H1 (cell line): ENCODE measurements at regions not wholly inside any gene's neighbourhood (a gene's known extent, or its start where the extent isn't known, plus 50 kb on each side); places are given as distances from the start of the nearest gene placed in this dataset.

Source experiments
- BCL11A ChIP-seq, 2 experiments: IDR thresholded peaks; one replicate each; pipeline ENCODE4 v1.6.1; 2011; ENCODE audit warnings: low read depth in 2 of 2, low read length in 2 of 2, mild to moderate bottlenecking in 2 of 2
- CTCF ChIP-seq, 3 experiments: IDR thresholded peaks; 1 replicate in 2 of 3; 2 replicates in 1 of 3; pipeline versions ENCODE4 v1.5.1 to v1.6.1; 2011; ENCODE audit warnings: low read length in 3 of 3, mild to moderate bottlenecking in 3 of 3, inconsistent platforms in 2 of 3, low read depth in 1 of 3, moderate library complexity in 1 of 3; ENCODE audit not compliant: insufficient read depth in 1 of 3; ENCODE audit errors: control extremely low read depth in 1 of 3
- EP300 ChIP-seq, 2 experiments: IDR thresholded peaks; 1 replicate in 1 of 2; 2 replicates in 1 of 2; pipeline ENCODE4 v1.6.1; 2011 to 2012; ENCODE audit warnings: low read depth in 2 of 2, low read length in 2 of 2, mild to moderate bottlenecking in 2 of 2, borderline replicate concordance in 1 of 2, inconsistent platforms in 1 of 2, moderate library complexity in 1 of 2
- EZH2 ChIP-seq: fragments of 200-600 bp; sonication (generic); IDR thresholded peaks from 2 replicates; pipeline ENCODE4 v1.7.1; 2012; ENCODE audit warnings: low read depth, mild to moderate bottlenecking, moderate library complexity, low read length, inconsistent platforms; ENCODE audit not compliant: severe bottlenecking
- GABPA ChIP-seq: IDR thresholded peaks from 2 replicates; pipeline ENCODE4 v1.6.1; 2011; ENCODE audit warnings: mild to moderate bottlenecking, low read length, moderate library complexity, borderline replicate concordance; ENCODE audit not compliant: insufficient read depth
- KDM1A ChIP-seq: fragments of 200-600, 300-600 bp; sonication (generic); IDR thresholded peaks from 2 replicates; pipeline ENCODE4 v1.7.1; 2016; ENCODE audit warnings: mild to moderate bottlenecking, low read length, borderline replicate concordance
- MAX ChIP-seq: IDR thresholded peaks from 2 replicates; pipeline ENCODE4 v1.6.1; 2012; ENCODE audit warnings: inconsistent platforms
- POLR2A ChIP-seq, 2 experiments: IDR thresholded peaks; 1 replicate in 1 of 2; 2 replicates in 1 of 2; pipeline ENCODE4 v1.6.1; 2011; ENCODE audit warnings: low read depth in 2 of 2, low read length in 2 of 2, mild to moderate bottlenecking in 2 of 2; ENCODE audit errors: control extremely low read depth in 1 of 2
- POLR2AphosphoS5 ChIP-seq: IDR thresholded peaks from 2 replicates; pipeline ENCODE4 v1.6.1; 2011; ENCODE audit warnings: low read depth, low read length
- RAD21 ChIP-seq, 2 experiments: IDR thresholded peaks in 1 of 2; conservative IDR thresholded peaks in 1 of 2; 2 replicates each; pipeline ENCODE4 v1.6.1; 2011; ENCODE audit warnings: low read depth in 2 of 2, low read length in 2 of 2, improper control_type of control experiment in 1 of 2, inconsistent platforms in 1 of 2, mild to moderate bottlenecking in 1 of 2, moderate library complexity in 1 of 2
- RXRA ChIP-seq: IDR thresholded peaks from 2 replicates; pipeline ENCODE4 v1.6.1; 2011; ENCODE audit warnings: low read depth, mild to moderate bottlenecking, low read length, moderate library complexity; ENCODE audit not compliant: insufficient read depth
- SRF ChIP-seq: IDR thresholded peaks from 2 replicates; pipeline ENCODE4 v1.6.1; 2011; ENCODE audit warnings: mild to moderate bottlenecking, low read depth, low read length, moderate library complexity
- TAF1 ChIP-seq: IDR thresholded peaks from 2 replicates; pipeline ENCODE4 v1.6.1; 2011; ENCODE audit warnings: mild to moderate bottlenecking, low read depth, low read length
- YY1 ChIP-seq: IDR thresholded peaks from 2 replicates; pipeline ENCODE4 v1.6.1; 2011; ENCODE audit warnings: low read depth, mild to moderate bottlenecking, low read length

GRCh38 chr6:87949194-87949593 lies 98.4 kb upstream of the SPACA1 start:
- TF ChIP-seq POLR2A (IDR thresholded peaks at IDR 0.05; ENCODE audit: control extremely low read depth in 1 of 2, low read depth in 2 of 2, low read length in 2 of 2) (no peak), CTCF (IDR thresholded peaks at IDR 0.05; ENCODE audit: control extremely low read depth in 1 of 3, insufficient read depth in 1 of 3, low read depth in 1 of 3, low read length in 3 of 3) (no peak), RAD21 (IDR thresholded peaks at IDR 0.05 in 1 of 2, conservative IDR thresholded peaks at IDR 0.05 in 1 of 2; ENCODE audit: low read depth in 2 of 2, low read length in 2 of 2) (no peak), POLR2AphosphoS5 (no peak), MAX (no peak), BCL11A (IDR thresholded peaks at IDR 0.05; ENCODE audit: low read depth in 2 of 2, low read length in 2 of 2) (no peak), EP300 (IDR thresholded peaks at IDR 0.05; ENCODE audit: borderline replicate concordance in 1 of 2, low read depth in 2 of 2, low read length in 2 of 2) (no peak), KDM1A (no peak), SRF (no peak), GABPA (no peak), RXRA (no peak), TAF1 (no peak), YY1 (no peak), EZH2 (no peak)
